ENCODE measurements at regions not wholly inside any gene's neighbourhood (a gene's known extent, or its start where the extent isn't known, plus 50 kb on each side); places are given as distances from the start of the nearest gene placed in this dataset.

GRCh38 chr2:193199322-193199721 is 1004.6 kb upstream of the TMEFF2 start:
- no peaks in the 10 kb centered on the region for H3K27me3 ChIP-seq (ENCODE audit: insufficient read depth, low read length)
- RAD21 ChIA-PET (ENCODE audit: low non-redundant PET in 1 of 2, low total read pairs in 2 of 2, uncharacterized antibody in 2 of 2, unreplicated experiment in 2 of 2) = no interaction called here
- no peak overlapping the region for H2AFZ ChIP-seq (ENCODE audit: low read depth, low read length, poor library complexity, severe bottlenecking)
- CTCF ChIA-PET = no interaction called here
- POLR2A ChIA-PET = no interaction called here
- H3K36me3 ChIP-seq (ENCODE audit: control insufficient read depth in 1 of 2, insufficient read depth in 2 of 2, low read length in 2 of 2) = no peaks in the 10 kb centered on the region
- no peak overlapping the region for H3K4me3 ChIP-seq (replicated peaks in 1 of 2; ENCODE audit: low read depth in 1 of 2, low read length in 2 of 2)
- no peak overlapping the region for H3K9ac ChIP-seq (ENCODE audit: low read length)
- no peak for ATAC-seq
- H3K4me2 ChIP-seq (ENCODE audit: low read length) = no peak overlapping the region
- H4K20me1 ChIP-seq (ENCODE audit: insufficient read depth) = no peaks in the 10 kb centered on the region
- H3K27ac ChIP-seq (ENCODE audit: low read depth, low read length) = no peak overlapping the region
- no peaks in the 10 kb centered on the region for H3K9me2 ChIP-seq (ENCODE audit: insufficient read depth)
- no TSS peak for BruUV-seq (replicated peaks)
- no peaks in the 10 kb centered on the region for H3K79me2 ChIP-seq (ENCODE audit: insufficient read depth, low read length)
- H3K9me3 ChIP-seq (ENCODE audit: control insufficient read depth in 1 of 2, insufficient read depth in 1 of 2, low read depth in 1 of 2, low read length in 2 of 2) = no peaks in the 10 kb centered on the region; a peak in 1 of 4 replicates
- intact Hi-C loops (cut with micrococcal nuclease) = no loop called here
- H3K4me1 ChIP-seq (ENCODE audit: control insufficient read depth in 1 of 2, insufficient read depth in 2 of 2, low read length in 2 of 2) = no peaks in the 10 kb centered on the region
- DNase-seq (ENCODE audit: low read depth, low spot score) = no peak
- TF ChIP-seq SIN3A (IDR thresholded peaks at IDR 0.05; ENCODE audit: low read depth) = no peak
- no peak for TF ChIP-seq TCF7L2 (IDR thresholded peaks at IDR 0.05; ENCODE audit: borderline replicate concordance, extremely low read depth, insufficient read depth, insufficient read length)
- no peak for TF ChIP-seq JUND (IDR thresholded peaks at IDR 0.05)
- no peak for TF ChIP-seq POLR2AphosphoS5 (IDR thresholded peaks at IDR 0.05; ENCODE audit: low read depth, low read length)
- no peak for TF ChIP-seq ZNF274 (IDR thresholded peaks at IDR 0.05; ENCODE audit: low read depth, low read length)
- TF ChIP-seq SP1 (IDR thresholded peaks at IDR 0.05; ENCODE audit: low read depth) = no peak
- no peak for TF ChIP-seq CTCF (IDR thresholded peaks at IDR 0.05 in 2 of 3, conservative IDR thresholded peaks at IDR 0.05 in 1 of 3; ENCODE audit: borderline replicate concordance in 1 of 3, insufficient read depth in 1 of 3, low read depth in 2 of 3, low read length in 2 of 3)
- no peak for TF ChIP-seq FOSL1 (IDR thresholded peaks at IDR 0.05; ENCODE audit: low read depth)
- TF ChIP-seq ZBTB33 (IDR thresholded peaks at IDR 0.05; ENCODE audit: extremely low read depth, insufficient replicate concordance, low read length) = no peak
- no peak for TF ChIP-seq REST (IDR thresholded peaks at IDR 0.05; ENCODE audit: low read depth)
- TF ChIP-seq RAD21 (IDR thresholded peaks at IDR 0.05; ENCODE audit: low read depth) = no peak
- TF ChIP-seq CBX3 (IDR thresholded peaks at IDR 0.05; ENCODE audit: low read depth) = no peak
- TF ChIP-seq EZH2 (IDR thresholded peaks at IDR 0.05) = no peak

All from HCT116 (cell line).